ENCODE measurements at regions not wholly inside any gene's neighbourhood (a gene's known extent, or its start where the extent isn't known, plus 50 kb on each side); places are given as distances from the start of the nearest gene placed in this dataset.

DNA sequence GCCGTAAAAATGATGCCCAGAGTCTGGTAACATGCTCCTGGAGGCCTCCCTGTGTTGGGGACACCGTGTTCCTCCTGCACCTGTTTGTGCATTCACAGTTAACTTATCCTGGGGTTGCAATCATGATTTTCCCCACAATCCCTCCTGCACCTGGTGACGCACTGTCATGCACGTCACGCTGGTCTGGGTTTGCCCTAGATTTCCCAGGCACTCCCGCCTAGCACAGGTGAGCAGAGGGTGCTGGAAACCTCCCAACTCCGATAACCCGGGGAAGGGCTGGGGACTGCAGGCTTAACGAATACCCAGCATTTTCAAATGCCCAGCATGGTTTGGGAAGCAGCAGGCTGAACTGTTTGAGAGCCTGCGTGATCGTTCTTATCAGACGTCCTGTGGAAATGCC lies 427.1 kb downstream of the TCERG1L start:
- TF ChIP-seq, protein P1, sequence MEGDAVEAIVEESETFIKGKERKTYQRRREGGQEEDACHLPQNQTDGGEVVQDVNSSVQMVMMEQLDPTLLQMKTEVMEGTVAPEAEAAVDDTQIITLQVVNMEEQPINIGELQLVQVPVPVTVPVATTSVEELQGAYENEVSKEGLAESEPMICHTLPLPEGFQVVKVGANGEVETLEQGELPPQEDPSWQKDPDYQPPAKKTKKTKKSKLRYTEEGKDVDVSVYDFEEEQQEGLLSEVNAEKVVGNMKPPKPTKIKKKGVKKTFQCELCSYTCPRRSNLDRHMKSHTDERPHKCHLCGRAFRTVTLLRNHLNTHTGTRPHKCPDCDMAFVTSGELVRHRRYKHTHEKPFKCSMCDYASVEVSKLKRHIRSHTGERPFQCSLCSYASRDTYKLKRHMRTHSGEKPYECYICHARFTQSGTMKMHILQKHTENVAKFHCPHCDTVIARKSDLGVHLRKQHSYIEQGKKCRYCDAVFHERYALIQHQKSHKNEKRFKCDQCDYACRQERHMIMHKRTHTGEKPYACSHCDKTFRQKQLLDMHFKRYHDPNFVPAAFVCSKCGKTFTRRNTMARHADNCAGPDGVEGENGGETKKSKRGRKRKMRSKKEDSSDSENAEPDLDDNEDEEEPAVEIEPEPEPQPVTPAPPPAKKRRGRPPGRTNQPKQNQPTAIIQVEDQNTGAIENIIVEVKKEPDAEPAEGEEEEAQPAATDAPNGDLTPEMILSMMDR (IDR thresholded peaks at IDR 0.05), result no peak
- TF ChIP-seq POLR2A (IDR thresholded peaks at IDR 0.05), result no peak
